ENCODE measurements at regions not wholly inside any gene's neighbourhood (a gene's known extent, or its start where the extent isn't known, plus 50 kb on each side); places are given as distances from the start of the nearest gene placed in this dataset.
A peak's percentile ranks its signal among the peaks of the same experiment; 100 is the strongest.

- H3K4me1 Mint-ChIP-seq (ENCODE audit: low read depth) = peaks cover 5% of the 10 kb centered on the region
- no peak overlapping the region for H3K4me3 Mint-ChIP-seq (ENCODE audit: unreplicated experiment)
- DNase-seq (ENCODE audit: low spot score) = no peak
- no peaks in the 10 kb centered on the region for H3K27me3 Mint-ChIP-seq (ENCODE audit: low read depth)
- H3K9me3 Mint-ChIP-seq (ENCODE audit: low read depth) = peaks cover 11% of the 10 kb centered on the region
- no peak for TF ChIP-seq CTCF (IDR thresholded peaks at IDR 0.05)
- H3K27ac Mint-ChIP-seq (ENCODE audit: unreplicated experiment) = no peak overlapping the region
- no peaks in the 10 kb centered on the region for H3K36me3 Mint-ChIP-seq (ENCODE audit: low read depth)
Measured at GRCh38 chr3:148128136-148128535, 569.6 kb upstream of the AGTR1 start.

- no peak for DNase-seq (ENCODE audit: low spot score)
- H3K4me1 Mint-ChIP-seq (ENCODE audit: low read depth) = peaks cover 5% of the 10 kb centered on the region
Measured at GRCh38 chr3:148131990-148132638, 565.6 kb upstream of the AGTR1 start.

GRCh38 chr3:148136816-148137215 lies 560.9 kb upstream of the AGTR1 start:
- DNase-seq (ENCODE audit: low spot score) = no peak
- Mint-ChIP-seq H3K27me3 (ENCODE audit: low read depth) (no peaks in the 10 kb centered on the region), H3K27ac (ENCODE audit: unreplicated experiment) (no peak overlapping the region), H3K36me3 (ENCODE audit: low read depth) (no peaks in the 10 kb centered on the region), H3K4me1 (ENCODE audit: low read depth) (peaks cover 5% of the 10 kb centered on the region), H3K4me3 (ENCODE audit: unreplicated experiment) (no peak overlapping the region), H3K9me3 (ENCODE audit: low read depth) (peaks cover 5% of the 10 kb centered on the region)
- TF ChIP-seq CTCF (IDR thresholded peaks at IDR 0.05) = no peak

More at GRCh38 chr3:148131990-148132638, 565.6 kb upstream of the AGTR1 start:
- Mint-ChIP-seq H3K4me3 (ENCODE audit: unreplicated experiment) (no peak overlapping the region), H3K27ac (ENCODE audit: unreplicated experiment) (no peak overlapping the region), H3K27me3 (ENCODE audit: low read depth) (no peaks in the 10 kb centered on the region), H3K9me3 (ENCODE audit: low read depth) (peaks cover 11% of the 10 kb centered on the region), H3K36me3 (ENCODE audit: low read depth) (no peaks in the 10 kb centered on the region)
- TF ChIP-seq CTCF (IDR thresholded peaks at IDR 0.05) = no peak

- Mint-ChIP-seq H3K36me3 (ENCODE audit: low read depth) (no peaks in the 10 kb centered on the region), H3K9me3 (ENCODE audit: low read depth) (no peaks in the 10 kb centered on the region), H3K4me1 (ENCODE audit: low read depth) (peaks cover 31% of the 10 kb centered on the region), H3K27me3 (ENCODE audit: low read depth) (no peaks in the 10 kb centered on the region), H3K27ac (ENCODE audit: unreplicated experiment) (no peak overlapping the region), H3K4me3 (ENCODE audit: unreplicated experiment) (no peak overlapping the region)
- no peak for TF ChIP-seq CTCF (IDR thresholded peaks at IDR 0.05)
- no peak for DNase-seq (ENCODE audit: low spot score)
Measured at GRCh38 chr3:148146241-148146640, 551.5 kb upstream of the AGTR1 start.

- TF ChIP-seq CTCF (IDR thresholded peaks at IDR 0.05) = no peak
- Mint-ChIP-seq H3K36me3 (ENCODE audit: low read depth) (no peaks in the 10 kb centered on the region), H3K27ac (ENCODE audit: unreplicated experiment) (peak overlapping the region; percentile 75), H3K9me3 (ENCODE audit: low read depth) (peaks cover 5% of the 10 kb centered on the region), H3K4me1 (ENCODE audit: low read depth) (peaks cover 31% of the 10 kb centered on the region), H3K27me3 (ENCODE audit: low read depth) (no peaks in the 10 kb centered on the region), H3K4me3 (ENCODE audit: unreplicated experiment) (no peak overlapping the region)
- no peak for DNase-seq (ENCODE audit: low spot score)
Measured at GRCh38 chr3:148146947-148147826, 550.5 kb upstream of the AGTR1 start.

Measured in chondrocyte (in vitro differentiated cells).